ENCODE measurements at regions not wholly inside any gene's neighbourhood (a gene's known extent, or its start where the extent isn't known, plus 50 kb on each side); places are given as distances from the start of the nearest gene placed in this dataset.

- H3K36me3 ChIP-seq = no peaks in the 10 kb centered on the region
- H3K4me3 ChIP-seq = no peak overlapping the region
- 70 to 85% (median 75%) methylated on average over 4 to 5 of the region's 5 CpGs for WGBS, 5 donors
- H3K27me3 ChIP-seq = no peaks in the 10 kb centered on the region
- intact Hi-C loops (cut with DNase I; ENCODE audit: low total_unique reads) = no loop called here
- no peak overlapping the region for H3K27ac ChIP-seq
- no peak for TF ChIP-seq CTCF (IDR thresholded peaks at IDR 0.05)
- TF ChIP-seq EP300 (IDR thresholded peaks at IDR 0.05) = no peak
- no peak for TF ChIP-seq POLR2A (IDR thresholded peaks at IDR 0.05)
- TF ChIP-seq POLR2AphosphoS5 (IDR thresholded peaks at IDR 0.05) = no peak
- no peak for DNase-seq
- peaks cover 0 to 8% (median 2%) of the 10 kb centered on the region in 4 donors for H3K9me3 ChIP-seq
- no peaks in the 10 kb centered on the region for H3K4me1 ChIP-seq
These were observed 123.7 kb downstream of the COX18 start for GRCh38 chr4:72945719-72946336.

- H3K4me3 ChIP-seq = no peak overlapping the region
- no peak overlapping the region for H3K27ac ChIP-seq
- intact Hi-C loops (cut with DNase I; ENCODE audit: low total_unique reads) = no loop called here
- H3K4me1 ChIP-seq = no peaks in the 10 kb centered on the region
- DNase-seq = no peak
- TF ChIP-seq EP300 (IDR thresholded peaks at IDR 0.05) = no peak
- no peak for TF ChIP-seq POLR2A (IDR thresholded peaks at IDR 0.05)
- TF ChIP-seq CTCF (IDR thresholded peaks at IDR 0.05) = no peak
- no peak for TF ChIP-seq POLR2AphosphoS5 (IDR thresholded peaks at IDR 0.05)
- H3K36me3 ChIP-seq = no peaks in the 10 kb centered on the region
- no peaks in the 10 kb centered on the region for H3K27me3 ChIP-seq
- 28 to 50% (median 42%) methylated on average over 4 of the region's 4 CpGs for WGBS, 5 donors
- H3K9me3 ChIP-seq = peaks cover 0 to 8% (median 2%) of the 10 kb centered on the region in 4 donors
These were observed 127.0 kb downstream of the COX18 start for GRCh38 chr4:72942565-72942964.

- 62 to 72% (median 67%) methylated on average over 2 of the region's 2 CpGs for WGBS, 5 donors
These were observed 131.0 kb downstream of the COX18 start for GRCh38 chr4:72938516-72938915.

GRCh38 chr4:72935462-72935861 is 134.1 kb downstream of the COX18 start:
- Histone ChIP-seq H3K9me3 (no peaks in the 10 kb centered on the region), H3K27me3 (no peaks in the 10 kb centered on the region), H3K4me3 (no peak overlapping the region), H3K36me3 (no peaks in the 10 kb centered on the region), H3K4me1 (no peaks in the 10 kb centered on the region), H3K27ac (no peak overlapping the region)
- TF ChIP-seq EP300 (IDR thresholded peaks at IDR 0.05) (no peak), CTCF (IDR thresholded peaks at IDR 0.05) (no peak), POLR2A (IDR thresholded peaks at IDR 0.05) (no peak), POLR2AphosphoS5 (IDR thresholded peaks at IDR 0.05) (no peak)
- 15 to 49% (median 24%) methylated on average over 1 of the region's 1 CpG for WGBS, 5 donors
- DNase-seq = no peak
- intact Hi-C loops (cut with DNase I; ENCODE audit: low total_unique reads) = no loop called here

More at GRCh38 chr4:72938516-72938915, 131.0 kb downstream of the COX18 start:
- TF ChIP-seq CTCF (IDR thresholded peaks at IDR 0.05) (no peak), POLR2AphosphoS5 (IDR thresholded peaks at IDR 0.05) (no peak), EP300 (IDR thresholded peaks at IDR 0.05) (no peak), POLR2A (IDR thresholded peaks at IDR 0.05) (no peak)
- Histone ChIP-seq H3K9me3 (no peaks in the 10 kb centered on the region), H3K27me3 (no peaks in the 10 kb centered on the region), H3K4me3 (no peak overlapping the region), H3K4me1 (no peaks in the 10 kb centered on the region), H3K36me3 (no peaks in the 10 kb centered on the region), H3K27ac (no peak overlapping the region)
- intact Hi-C loops (cut with DNase I; ENCODE audit: low total_unique reads) = no loop called here
- peak in 1 of 2 donors; percentile 8 for DNase-seq

Measured in stomach (tissue), 8 donors.